Panc1 (cell line): ENCODE measurements at regions not wholly inside any gene's neighbourhood (a gene's known extent, or its start where the extent isn't known, plus 50 kb on each side); places are given as distances from the start of the nearest gene placed in this dataset.

Experiments used
- ATAC-seq: fragments of 200-7000 bp; cut with Tn5 transposase; 2 replicates; pipeline ENCODE4 v1.9.1; 2020; ENCODE audit warnings: mild to moderate bottlenecking, moderate library complexity
- BruUV-seq: library from RNA; stranded (reverse); fragments of 400-500 nt; replicated peaks from 2 replicates; lab custom pipeline; 2021; lab: Mats Ljungman, UMichigan
- CTCF ChIA-PET: fragments of 300-600 bp; sonication (Branson Sonifier 250); formaldehyde crosslinking; loops from one replicate; lab custom pipeline; 2022; ENCODE audit warnings: antibody characterized with exemption; lab: Charles Lee
- POLR2A ChIA-PET: fragments of 300-600 bp; sonication (Branson Sonifier 250); formaldehyde crosslinking; loops from one replicate; lab custom pipeline; 2022; ENCODE audit warnings: antibody characterized with exemption; lab: Charles Lee
- DNase-seq: peaks from one replicate; pipeline ENCODE4 v3.0.0-alpha.2; 2010; ENCODE audit warnings: low read depth, low spot score
- H3K27ac ChIP-seq: 2 replicates; pipeline ENCODE4 v1.5.1; 2011; ENCODE audit warnings: mild to moderate bottlenecking, low read length, inconsistent platforms
- H3K27me3 ChIP-seq: fragments of 200-500 bp; sonication (Bioruptor generic); 2 replicates; pipeline ENCODE4 v1.6.0; 2014; ENCODE audit warnings: low read length, inconsistent platforms; ENCODE audit not compliant: control insufficient read depth, insufficient read depth
- H3K36me3 ChIP-seq: fragments of 200-500 bp; sonication (Bioruptor generic); 2 replicates; pipeline ENCODE4 v1.5.1; 2014; ENCODE audit warnings: inconsistent platforms, mild to moderate bottlenecking, low read length, moderate library complexity; ENCODE audit not compliant: control insufficient read depth, insufficient read depth
- H3K4me1 ChIP-seq: 2 replicates; pipeline ENCODE4 v1.5.1; 2011; ENCODE audit warnings: inconsistent platforms, mild to moderate bottlenecking, low read length, moderate library complexity; ENCODE audit not compliant: control insufficient read depth, insufficient read depth
- H3K4me3 ChIP-seq, 2 experiments: 2 replicates each; pipeline ENCODE4 v1.5.1; 2011 to 2012; ENCODE audit warnings: low read depth in 2 of 2, low read length in 2 of 2, mild to moderate bottlenecking in 2 of 2, inconsistent platforms in 1 of 2, moderate library complexity in 1 of 2
- H3K9me3 ChIP-seq: fragments of 200-500 bp; sonication (Bioruptor generic); 2 replicates; pipeline ENCODE4 v1.5.1; 2014; ENCODE audit warnings: low read depth, mild to moderate bottlenecking, inconsistent platforms, low read length, moderate library complexity; ENCODE audit not compliant: control insufficient read depth, insufficient read depth
- POLR2AphosphoS5 ChIP-seq: IDR thresholded peaks from 2 replicates; pipeline ENCODE4 v1.6.1; 2012; ENCODE audit warnings: mild to moderate bottlenecking, low read depth, low read length, moderate library complexity
- SIN3A ChIP-seq: IDR thresholded peaks from 2 replicates; pipeline ENCODE4 v1.6.1; 2012; ENCODE audit warnings: low read depth, mild to moderate bottlenecking, low read length, moderate library complexity, borderline replicate concordance; ENCODE audit not compliant: insufficient read depth
- TCF7L2 ChIP-seq: IDR thresholded peaks from 2 replicates; pipeline ENCODE4 v1.6.1; 2011; ENCODE audit warnings: mild to moderate bottlenecking, low read depth, low read length, inconsistent platforms
- in situ Hi-C: cut with HindIII; loops from 2 replicates; pipeline ENCODE4 v1.10.0; 2016; ENCODE audit warnings: low sequenced_read_pairs, low pct_unique_long_range_greater_than_20kb
- intact Hi-C: fragments of 100-400 bp; cut with micrococcal nuclease; formaldehyde crosslinking; loops from one replicate; pipeline ENCODE4 v1.10.0; 2022; ENCODE audit not compliant: unreplicated experiment
- TF ChIP-seq, protein P1 (sequence below), 2 experiments: IDR thresholded peaks; 2 replicates each; pipeline ENCODE4 v1.6.1; 2011 to 2012; ENCODE audit warnings: low read depth in 2 of 2, control low read depth in 1 of 2, low read length in 1 of 2, mild to moderate bottlenecking in 1 of 2, moderate library complexity in 1 of 2; ENCODE audit not compliant: insufficient read depth in 1 of 2
- TF ChIP-seq, protein P2 (sequence below): fragments of 450-650 bp; IDR thresholded peaks from 2 replicates; pipeline ENCODE4 v1.5.1; 2017; ENCODE audit warnings: mild to moderate bottlenecking

DNA sequence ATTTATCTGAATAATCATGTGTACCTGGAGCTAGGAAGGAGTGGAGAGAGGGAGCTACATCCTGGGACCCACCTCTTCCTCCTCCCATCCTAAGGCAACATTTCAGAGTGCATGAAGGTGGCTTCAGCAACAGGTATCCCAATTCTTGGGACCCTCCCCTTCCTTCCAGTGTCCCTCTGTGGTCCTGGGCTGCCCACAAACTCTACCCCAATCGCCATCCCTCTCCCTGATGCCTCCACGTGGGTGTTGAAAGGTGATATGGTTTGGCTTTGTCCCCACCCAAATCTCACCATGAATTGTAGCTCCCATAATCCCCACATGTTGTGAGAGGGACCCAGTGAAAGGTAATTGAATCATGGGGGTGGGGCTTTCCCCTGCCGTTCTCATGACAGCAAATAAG lies 121.4 kb downstream of the MED10 start:
- Histone ChIP-seq H3K27ac (no peak overlapping the region), H3K4me1 (no peaks in the 10 kb centered on the region), H3K4me3 (no peak overlapping the region), H3K27me3 (no peaks in the 10 kb centered on the region; the same call in 1 of the 2 replicates), H3K9me3 (no peaks in the 10 kb centered on the region), H3K36me3 (no peaks in the 10 kb centered on the region)
- intact Hi-C loops = no loop called here
- DNase-seq = no peak
- POLR2A ChIA-PET = no interaction called here
- BruUV-seq = no TSS peak
- in situ Hi-C loops = no loop called here
- CTCF ChIA-PET = no interaction called here
- no peak for ATAC-seq
- TF ChIP-seq TCF7L2 = no peak

DNA sequence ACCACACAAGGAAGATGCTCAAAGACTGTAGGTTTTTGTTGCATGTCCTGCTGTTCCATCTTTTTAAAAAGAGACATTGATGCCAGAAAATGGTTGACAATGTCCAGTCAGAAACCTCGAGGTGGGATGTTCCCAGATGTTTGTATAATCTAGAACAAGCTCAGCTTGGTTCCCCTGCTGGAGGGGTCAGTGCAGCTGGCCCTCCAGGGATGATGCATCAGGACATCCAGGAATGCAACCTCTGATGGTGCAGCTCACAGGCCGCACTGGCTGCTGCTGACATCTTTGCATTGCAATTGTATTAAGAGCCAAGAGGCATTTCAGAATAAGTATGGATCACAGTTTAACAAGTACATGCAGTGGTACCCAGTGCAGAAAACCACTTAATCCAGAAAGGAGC lies 122.4 kb downstream of the MED10 start:
- DNase-seq (no peak), ATAC-seq (no peak)
- no peaks in the 10 kb centered on the region for H3K9me3 ChIP-seq
- in situ Hi-C loops = no loop called here
- CTCF ChIA-PET = no interaction called here
- BruUV-seq = no TSS peak
- no peaks in the 10 kb centered on the region; the same call in 1 of the 2 replicates for H3K27me3 ChIP-seq
- H3K4me1 ChIP-seq = no peaks in the 10 kb centered on the region
- H3K4me3 ChIP-seq = no peak overlapping the region
- intact Hi-C loops = no loop called here
- POLR2A ChIA-PET = no interaction called here
- TF ChIP-seq POLR2AphosphoS5 (no peak), TCF7L2 (no peak), SIN3A (no peak)
- TF ChIP-seq, protein P1, sequence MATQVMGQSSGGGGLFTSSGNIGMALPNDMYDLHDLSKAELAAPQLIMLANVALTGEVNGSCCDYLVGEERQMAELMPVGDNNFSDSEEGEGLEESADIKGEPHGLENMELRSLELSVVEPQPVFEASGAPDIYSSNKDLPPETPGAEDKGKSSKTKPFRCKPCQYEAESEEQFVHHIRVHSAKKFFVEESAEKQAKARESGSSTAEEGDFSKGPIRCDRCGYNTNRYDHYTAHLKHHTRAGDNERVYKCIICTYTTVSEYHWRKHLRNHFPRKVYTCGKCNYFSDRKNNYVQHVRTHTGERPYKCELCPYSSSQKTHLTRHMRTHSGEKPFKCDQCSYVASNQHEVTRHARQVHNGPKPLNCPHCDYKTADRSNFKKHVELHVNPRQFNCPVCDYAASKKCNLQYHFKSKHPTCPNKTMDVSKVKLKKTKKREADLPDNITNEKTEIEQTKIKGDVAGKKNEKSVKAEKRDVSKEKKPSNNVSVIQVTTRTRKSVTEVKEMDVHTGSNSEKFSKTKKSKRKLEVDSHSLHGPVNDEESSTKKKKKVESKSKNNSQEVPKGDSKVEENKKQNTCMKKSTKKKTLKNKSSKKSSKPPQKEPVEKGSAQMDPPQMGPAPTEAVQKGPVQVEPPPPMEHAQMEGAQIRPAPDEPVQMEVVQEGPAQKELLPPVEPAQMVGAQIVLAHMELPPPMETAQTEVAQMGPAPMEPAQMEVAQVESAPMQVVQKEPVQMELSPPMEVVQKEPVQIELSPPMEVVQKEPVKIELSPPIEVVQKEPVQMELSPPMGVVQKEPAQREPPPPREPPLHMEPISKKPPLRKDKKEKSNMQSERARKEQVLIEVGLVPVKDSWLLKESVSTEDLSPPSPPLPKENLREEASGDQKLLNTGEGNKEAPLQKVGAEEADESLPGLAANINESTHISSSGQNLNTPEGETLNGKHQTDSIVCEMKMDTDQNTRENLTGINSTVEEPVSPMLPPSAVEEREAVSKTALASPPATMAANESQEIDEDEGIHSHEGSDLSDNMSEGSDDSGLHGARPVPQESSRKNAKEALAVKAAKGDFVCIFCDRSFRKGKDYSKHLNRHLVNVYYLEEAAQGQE (IDR thresholded peaks at IDR 0.05; ENCODE audit: insufficient read depth in 1 of 2, low read depth in 2 of 2, low read length in 1 of 2) = no peak
- TF ChIP-seq, protein P2, sequence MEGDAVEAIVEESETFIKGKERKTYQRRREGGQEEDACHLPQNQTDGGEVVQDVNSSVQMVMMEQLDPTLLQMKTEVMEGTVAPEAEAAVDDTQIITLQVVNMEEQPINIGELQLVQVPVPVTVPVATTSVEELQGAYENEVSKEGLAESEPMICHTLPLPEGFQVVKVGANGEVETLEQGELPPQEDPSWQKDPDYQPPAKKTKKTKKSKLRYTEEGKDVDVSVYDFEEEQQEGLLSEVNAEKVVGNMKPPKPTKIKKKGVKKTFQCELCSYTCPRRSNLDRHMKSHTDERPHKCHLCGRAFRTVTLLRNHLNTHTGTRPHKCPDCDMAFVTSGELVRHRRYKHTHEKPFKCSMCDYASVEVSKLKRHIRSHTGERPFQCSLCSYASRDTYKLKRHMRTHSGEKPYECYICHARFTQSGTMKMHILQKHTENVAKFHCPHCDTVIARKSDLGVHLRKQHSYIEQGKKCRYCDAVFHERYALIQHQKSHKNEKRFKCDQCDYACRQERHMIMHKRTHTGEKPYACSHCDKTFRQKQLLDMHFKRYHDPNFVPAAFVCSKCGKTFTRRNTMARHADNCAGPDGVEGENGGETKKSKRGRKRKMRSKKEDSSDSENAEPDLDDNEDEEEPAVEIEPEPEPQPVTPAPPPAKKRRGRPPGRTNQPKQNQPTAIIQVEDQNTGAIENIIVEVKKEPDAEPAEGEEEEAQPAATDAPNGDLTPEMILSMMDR = no peak
- no peak overlapping the region for H3K27ac ChIP-seq
- no peaks in the 10 kb centered on the region for H3K36me3 ChIP-seq

DNA sequence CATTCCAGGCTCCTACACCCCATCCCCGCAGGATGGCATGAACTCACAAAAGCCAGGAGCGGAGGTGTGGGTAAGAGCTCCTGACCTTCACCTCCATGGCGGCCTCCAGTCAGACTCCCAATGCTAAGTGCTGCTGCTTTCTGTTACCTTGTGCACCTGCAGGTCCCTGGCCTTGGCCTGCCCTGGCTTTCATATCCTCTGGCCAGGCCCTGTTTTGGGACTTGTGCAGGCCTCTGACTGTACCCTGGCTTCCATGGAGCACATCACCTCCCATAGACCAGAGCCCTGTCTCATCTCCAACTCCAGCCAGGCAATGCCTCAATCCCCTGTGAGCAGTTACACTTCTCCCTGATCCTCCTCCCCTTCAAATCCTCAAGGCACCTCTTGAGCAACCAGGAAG lies 124.5 kb downstream of the MED10 start:
- ATAC-seq (no peak), DNase-seq (no peak)
- ChIA-PET CTCF (no interaction called here), POLR2A (no interaction called here)
- Histone ChIP-seq H3K27me3 (peaks cover 2% of the 10 kb centered on the region; the same call in 1 of the 2 replicates), H3K36me3 (no peaks in the 10 kb centered on the region), H3K9me3 (no peaks in the 10 kb centered on the region), H3K4me3 (no peak overlapping the region), H3K4me1 (no peaks in the 10 kb centered on the region), H3K27ac (no peak overlapping the region)
- no TSS peak for BruUV-seq
- TF ChIP-seq, protein P2 = no peak
- no peak for TF ChIP-seq POLR2AphosphoS5
- no peak for TF ChIP-seq SIN3A
- intact Hi-C loops = no loop called here
- in situ Hi-C loops = no loop called here
